Spleen (tissue), 7 donors: ENCODE measurements at regions not wholly inside any gene's neighbourhood (a gene's known extent, or its start where the extent isn't known, plus 50 kb on each side); places are given as distances from the start of the nearest gene placed in this dataset.

Experiments used
- POLR2A ChIP-seq, 3 donors: fragments of 450-650 bp; IDR thresholded peaks; one replicate each; pipeline ENCODE4 v1.5.1; 2017; ENCODE audit warnings: antibody characterized with exemption in 3 of 3, mild to moderate bottlenecking in 1 of 3
- POLR2AphosphoS5 ChIP-seq, 3 donors: sonication (generic); formaldehyde crosslinking; IDR thresholded peaks; one replicate each; pipeline ENCODE4 v1.5.1; 2017; ENCODE audit warnings: antibody characterized with exemption in 3 of 3
- TF ChIP-seq, protein P1 (sequence below), 11 experiments: fragments of 200-600 bp in 7 of 11; fragments of 450-650 bp in 4 of 11; sonication (generic) in 4 of 11; IDR thresholded peaks in 8 of 11; conservative IDR thresholded peaks in 3 of 11; 1 replicate in 7 of 11; 2 replicates in 4 of 11; pipeline versions ENCODE4 v1.4.0 to v1.8.0; 2016 to 2021; ENCODE audit warnings: antibody characterized with exemption in 11 of 11, inconsistent platforms in 4 of 11, mild to moderate bottlenecking in 1 of 11
- donor health status: DM: no; HTN: no; CAD: no; lungs with moderate emphysema.
- donor health status: DM: no; HTN: no; CAD: no.
- donor health status: DM: no; HTN: no; CAD: no.

DNA sequence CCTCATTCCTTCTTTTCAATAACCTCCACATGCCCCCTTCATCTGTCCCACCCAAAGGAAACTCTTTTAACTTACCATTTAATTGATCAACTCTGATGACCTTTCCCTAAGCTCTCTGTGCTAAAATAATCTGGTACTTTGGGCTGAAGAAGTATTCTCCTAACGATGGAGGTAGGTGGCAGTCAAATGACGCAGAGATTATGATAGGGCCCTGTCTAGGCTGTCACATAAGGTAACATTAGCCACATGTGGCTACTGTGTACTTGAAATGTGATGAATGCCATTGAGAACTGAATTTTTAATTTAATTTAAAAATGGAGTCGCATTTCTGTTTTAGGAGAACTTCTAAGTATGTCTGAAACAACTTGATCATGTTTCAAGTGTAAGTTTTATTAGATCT lies 140.5 kb upstream of the TNP1 start:
- TF ChIP-seq POLR2AphosphoS5 (IDR thresholded peaks at IDR 0.05): no peak
- TF ChIP-seq, protein P1, sequence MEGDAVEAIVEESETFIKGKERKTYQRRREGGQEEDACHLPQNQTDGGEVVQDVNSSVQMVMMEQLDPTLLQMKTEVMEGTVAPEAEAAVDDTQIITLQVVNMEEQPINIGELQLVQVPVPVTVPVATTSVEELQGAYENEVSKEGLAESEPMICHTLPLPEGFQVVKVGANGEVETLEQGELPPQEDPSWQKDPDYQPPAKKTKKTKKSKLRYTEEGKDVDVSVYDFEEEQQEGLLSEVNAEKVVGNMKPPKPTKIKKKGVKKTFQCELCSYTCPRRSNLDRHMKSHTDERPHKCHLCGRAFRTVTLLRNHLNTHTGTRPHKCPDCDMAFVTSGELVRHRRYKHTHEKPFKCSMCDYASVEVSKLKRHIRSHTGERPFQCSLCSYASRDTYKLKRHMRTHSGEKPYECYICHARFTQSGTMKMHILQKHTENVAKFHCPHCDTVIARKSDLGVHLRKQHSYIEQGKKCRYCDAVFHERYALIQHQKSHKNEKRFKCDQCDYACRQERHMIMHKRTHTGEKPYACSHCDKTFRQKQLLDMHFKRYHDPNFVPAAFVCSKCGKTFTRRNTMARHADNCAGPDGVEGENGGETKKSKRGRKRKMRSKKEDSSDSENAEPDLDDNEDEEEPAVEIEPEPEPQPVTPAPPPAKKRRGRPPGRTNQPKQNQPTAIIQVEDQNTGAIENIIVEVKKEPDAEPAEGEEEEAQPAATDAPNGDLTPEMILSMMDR (IDR thresholded peaks at IDR 0.05 in 8 of 11, conservative IDR thresholded peaks at IDR 0.05 in 3 of 11): no peak
- TF ChIP-seq POLR2A (IDR thresholded peaks at IDR 0.05): no peak
